Activated CD4-positive, alpha-beta T cell treated with anti-CD3 and anti-CD28 coated beads for 36 hours (primary cell): ENCODE measurements at regions not wholly inside any gene's neighbourhood (a gene's known extent, or its start where the extent isn't known, plus 50 kb on each side); places are given as distances from the start of the nearest gene placed in this dataset.
A peak's percentile ranks its signal among the peaks of the same experiment; 100 is the strongest.
"Not testable (repeated sequence)": the region's sequence is repeated elsewhere in the genome, so short reads cannot be mapped to it uniquely, and the experiment has no call there.

Experiments
- ATAC-seq: fragments of 200-7000 bp; cut with Tn5 transposase; one replicate; pipeline ENCODE4 v1.10.0; 2021; ENCODE audit warnings: mild to moderate bottlenecking, moderate library complexity
- CTCF ChIA-PET: fragments of 350-600 bp; sonication (Branson Sonifier 250); formaldehyde crosslinking; loops from one replicate; lab custom pipeline; 2021; ENCODE audit warnings: antibody characterized with exemption; lab: Charles Lee
- POLR2A ChIA-PET: fragments of 350-600 bp; sonication (Branson Sonifier 250); formaldehyde crosslinking; loops from one replicate; lab custom pipeline; 2021; ENCODE audit warnings: antibody characterized with exemption, inconsistent platforms; lab: Charles Lee
- DNase-seq: peaks from one replicate; pipeline ENCODE4 v3.0.0-alpha.2; 2020
- H3K27ac Mint-ChIP-seq: one replicate; pipeline ENCODE4 v1.8.0; 2021; ENCODE audit warnings: mixed read lengths
- H3K27me3 Mint-ChIP-seq: one replicate; pipeline ENCODE4 v1.8.0; 2021; ENCODE audit warnings: mixed read lengths
- H3K36me3 Mint-ChIP-seq: one replicate; pipeline ENCODE4 v1.8.0; 2021; ENCODE audit warnings: low read depth, mixed read lengths
- H3K4me1 Mint-ChIP-seq: one replicate; pipeline ENCODE4 v1.8.0; 2021; ENCODE audit warnings: mixed read lengths
- H3K4me3 Mint-ChIP-seq: one replicate; pipeline ENCODE4 v1.8.0; 2021; ENCODE audit warnings: mild to moderate bottlenecking, moderate library complexity, mixed read lengths
- H3K9me3 Mint-ChIP-seq: one replicate; pipeline ENCODE4 v1.8.0; 2021; ENCODE audit warnings: low read depth, mixed read lengths
- intact Hi-C, 2 experiments: fragments of 100-400 bp; cut with DNase I in 1 of 2; cut with micrococcal nuclease in 1 of 2; formaldehyde crosslinking; loops; one replicate each; pipeline versions ENCODE4 v1.14.2 to v1.15.1; 2022 to 2024; cut with DNase I, micrococcal nuclease

GRCh38 chr14:89474464-89474863 lies 57.4 kb upstream of the FOXN3 start:
- CTCF ChIA-PET, result no interaction called here
- peaks cover 5% of the 10 kb centered on the region for H3K9me3 Mint-ChIP-seq
- peaks cover 39% of the 10 kb centered on the region for H3K4me1 Mint-ChIP-seq
- no peak overlapping the region for H3K4me3 Mint-ChIP-seq
- no peak for DNase-seq
- ATAC-seq, result no peak
- H3K27me3 Mint-ChIP-seq, result no peaks in the 10 kb centered on the region
- POLR2A ChIA-PET, result no interaction called here
- no peak overlapping the region for H3K27ac Mint-ChIP-seq
- peaks cover 28% of the 10 kb centered on the region for H3K36me3 Mint-ChIP-seq
- intact Hi-C loops, result no loop called here

DNA sequence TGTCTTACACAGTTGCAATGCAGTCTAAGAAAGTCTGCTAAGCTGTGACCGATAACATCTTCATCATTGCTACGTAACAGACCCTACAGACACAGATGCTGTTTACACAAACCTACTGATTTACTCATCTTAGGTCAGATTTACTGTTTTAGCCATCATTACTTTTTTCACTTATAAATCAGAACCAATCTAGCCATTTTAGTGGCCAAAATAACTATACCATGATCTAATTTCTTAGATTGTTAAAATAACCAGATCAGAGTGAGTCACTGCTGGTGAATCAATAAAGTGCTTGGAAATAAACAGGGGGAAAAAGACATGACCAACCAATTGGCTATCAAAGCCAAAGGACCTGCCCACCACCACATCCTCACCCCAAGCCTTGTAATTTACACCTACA lies 57.0 kb upstream of the FOXN3 start:
- ATAC-seq, result no peak
- no peaks in the 10 kb centered on the region for H3K27me3 Mint-ChIP-seq
- no peak overlapping the region for H3K4me3 Mint-ChIP-seq
- DNase-seq, result no peak
- peaks cover 5% of the 10 kb centered on the region for H3K9me3 Mint-ChIP-seq
- CTCF ChIA-PET, result interaction anchor here (1.1 kb wide), 1 partner anchor 87 kb away, joined by 3 read pairs; no protein-coding TSS in a partner anchor
- peaks cover 38% of the 10 kb centered on the region for H3K4me1 Mint-ChIP-seq
- H3K36me3 Mint-ChIP-seq, result peaks cover 23% of the 10 kb centered on the region
- H3K27ac Mint-ChIP-seq, result no peak overlapping the region
- intact Hi-C loops, result no loop called here
- POLR2A ChIA-PET, result no interaction called here

- H3K27me3 Mint-ChIP-seq, result no peaks in the 10 kb centered on the region
- peaks cover 39% of the 10 kb centered on the region for H3K4me1 Mint-ChIP-seq
- no peak overlapping the region for H3K4me3 Mint-ChIP-seq
- peaks cover 2% of the 10 kb centered on the region for H3K9me3 Mint-ChIP-seq
- intact Hi-C loops, result no loop called here
- H3K36me3 Mint-ChIP-seq, result peaks cover 21% of the 10 kb centered on the region
- H3K27ac Mint-ChIP-seq, result no peak overlapping the region
- ChIA-PET CTCF (interaction anchor here (1.1 kb wide), 1 partner anchor 87 kb away, joined by 3 read pairs; no protein-coding TSS in a partner anchor), POLR2A (no interaction called here)
- DNase-seq (no peak), ATAC-seq (no peak)
Observed at GRCh38 chr14:89473569-89473968, 56.5 kb upstream of the FOXN3 start.

GRCh38 chr14:89470401-89470800 lies 53.4 kb upstream of the FOXN3 start:
- ChIA-PET POLR2A (no interaction called here), CTCF (interaction anchor here (0.7 to 0.8 kb wide), 3 partner anchors 150 to 443 kb away, joined by 3 read pairs; no protein-coding TSS in a partner anchor)
- ATAC-seq, result no peak
- Mint-ChIP-seq H3K4me1 (peaks cover 37% of the 10 kb centered on the region), H3K4me3 (no peak overlapping the region), H3K36me3 (peaks cover 19% of the 10 kb centered on the region), H3K27ac (no peak overlapping the region), H3K9me3 (no peaks in the 10 kb centered on the region), H3K27me3 (no peaks in the 10 kb centered on the region)
- DNase-seq, result no peak
- intact Hi-C loops, result no loop called here

DNA sequence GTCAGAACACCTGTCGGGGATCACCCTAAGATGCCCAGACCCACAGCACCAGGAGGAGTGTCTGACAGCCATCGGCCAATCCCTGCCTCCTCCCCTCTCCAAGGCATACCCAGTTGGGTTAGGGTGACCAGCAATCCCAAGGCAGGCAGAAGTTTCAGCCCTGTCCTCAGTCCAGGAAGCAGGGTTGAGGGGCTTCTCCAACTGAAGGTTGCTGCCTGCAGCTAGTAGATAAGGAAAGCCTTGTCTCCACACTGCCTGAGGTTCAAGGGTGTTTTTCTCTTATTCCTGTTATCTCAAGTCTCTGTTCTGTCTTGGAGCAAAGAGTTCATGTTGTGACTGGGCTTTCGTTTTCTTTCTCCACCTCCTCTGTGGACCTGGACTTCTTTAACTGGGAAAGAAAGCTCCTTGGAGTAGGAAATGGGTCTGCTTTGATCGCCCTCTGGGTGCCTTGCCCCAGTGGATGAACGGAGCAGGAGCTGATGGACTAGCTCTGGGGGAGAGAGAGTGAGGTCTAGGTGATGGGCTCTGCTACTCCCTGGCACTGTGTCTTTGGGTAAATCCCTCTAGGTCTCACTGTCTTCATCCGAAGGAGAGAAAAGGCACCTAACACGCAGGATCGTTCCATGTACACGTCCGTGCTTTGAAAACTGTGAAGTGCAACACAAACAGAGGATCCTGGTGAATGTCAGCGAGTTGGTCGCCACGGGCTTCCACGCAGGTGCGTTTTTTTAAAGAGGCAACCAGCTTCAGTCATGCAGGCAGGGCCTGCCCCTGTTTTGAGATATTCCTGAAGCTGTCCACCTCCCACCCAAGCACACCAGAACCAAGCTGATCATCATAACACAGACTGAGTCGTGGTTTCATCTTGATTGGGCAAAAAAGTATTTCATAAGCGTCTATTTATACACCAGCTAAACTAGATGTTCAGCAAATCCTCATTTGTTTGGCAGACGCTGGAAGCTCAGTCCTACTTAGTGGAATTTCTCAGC lies 52.5 kb upstream of the FOXN3 start:
- CTCF ChIA-PET, result interaction anchor here (0.7 to 0.8 kb wide), 3 partner anchors 150 to 443 kb away, joined by 3 read pairs; no protein-coding TSS in a partner anchor
- POLR2A ChIA-PET, result no interaction called here
- Mint-ChIP-seq H3K27ac (no peak overlapping the region), H3K36me3 (peaks cover 22% of the 10 kb centered on the region), H3K4me1 (peaks cover 37% of the 10 kb centered on the region), H3K9me3 (no peaks in the 10 kb centered on the region), H3K27me3 (no peaks in the 10 kb centered on the region), H3K4me3 (no peak overlapping the region)
- intact Hi-C loops, result no loop called here
- DNase-seq, result peak; percentile 15
- peak; percentile 55 for ATAC-seq

GRCh38 chr14:89468566-89468965 lies 51.5 kb upstream of the FOXN3 start:
- Mint-ChIP-seq H3K4me1 (peaks cover 37% of the 10 kb centered on the region), H3K27me3 (no peaks in the 10 kb centered on the region), H3K4me3 (no peak overlapping the region), H3K27ac (no peak overlapping the region), H3K9me3 (no peaks in the 10 kb centered on the region), H3K36me3 (peaks cover 21% of the 10 kb centered on the region)
- ATAC-seq (no peak), DNase-seq (no peak)
- CTCF ChIA-PET, result no interaction called here
- POLR2A ChIA-PET, result interaction anchor here (0.6 kb wide), 1 partner anchor 153 kb away, joined by 6 read pairs; no protein-coding TSS in a partner anchor
- intact Hi-C loops, result no loop called here

- DNase-seq, H3K9me3 Mint-ChIP-seq, H3K27ac Mint-ChIP-seq, ATAC-seq, H3K4me3 Mint-ChIP-seq, intact Hi-C loops, H3K27me3 Mint-ChIP-seq: not testable (repeated sequence)
- POLR2A ChIA-PET, result interaction anchor here (0.6 kb wide), 1 partner anchor 154 kb away, joined by 6 read pairs; no protein-coding TSS in a partner anchor
- Mint-ChIP-seq H3K36me3 (peaks cover 21% of the 10 kb centered on the region), H3K4me1 (peaks cover 37% of the 10 kb centered on the region)
- CTCF ChIA-PET, result interaction anchor here (1.3 kb wide), 1 partner anchor 54 kb away, joined by 3 read pairs; no protein-coding TSS in a partner anchor
Observed at GRCh38 chr14:89468030-89468429, 51.0 kb upstream of the FOXN3 start.

DNA sequence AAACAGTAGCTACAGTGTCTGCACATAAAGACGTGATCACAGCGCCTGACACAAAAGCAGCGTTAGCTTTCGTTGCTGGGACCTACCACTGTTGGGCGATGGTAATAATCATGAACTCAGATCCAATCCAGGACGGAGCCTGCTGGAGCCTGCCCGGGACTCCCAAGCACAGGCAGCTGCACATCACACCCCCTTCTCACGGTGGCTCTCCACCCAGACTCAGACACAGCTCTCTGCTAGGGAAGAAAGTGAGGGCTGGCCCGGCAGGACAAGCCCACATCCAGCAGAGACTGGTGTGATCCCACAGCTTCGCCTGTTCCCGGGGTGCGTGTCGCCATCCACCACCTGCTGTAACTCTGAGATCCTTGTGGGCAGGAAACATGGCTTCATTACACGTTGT lies 49.9 kb upstream of the FOXN3 start:
- H3K27me3 Mint-ChIP-seq, result no peaks in the 10 kb centered on the region
- DNase-seq (no peak), ATAC-seq (no peak)
- POLR2A ChIA-PET, result no interaction called here
- peaks cover 21% of the 10 kb centered on the region for H3K36me3 Mint-ChIP-seq
- H3K27ac Mint-ChIP-seq, result no peak overlapping the region
- intact Hi-C loops, result no loop called here
- no peak overlapping the region for H3K4me3 Mint-ChIP-seq
- CTCF ChIA-PET, result interaction anchor here (1.1 to 1.3 kb wide), 2 partner anchors 10 to 53 kb away, joined by 3 to 4 read pairs; no protein-coding TSS in a partner anchor
- no peaks in the 10 kb centered on the region for H3K9me3 Mint-ChIP-seq
- H3K4me1 Mint-ChIP-seq, result peaks cover 37% of the 10 kb centered on the region
